ENCODE measurements at regions not wholly inside any gene's neighbourhood (a gene's known extent, or its start where the extent isn't known, plus 50 kb on each side); places are given as distances from the start of the nearest gene placed in this dataset.

GRCh38 chr12:4176168-4176567, 97.4 kb upstream of the CCND2 start:
- TF ChIP-seq POLR2A (IDR thresholded peaks at IDR 0.05; ENCODE audit: borderline replicate concordance, extremely low read depth, insufficient read depth, insufficient read length) (no peak), POLR2AphosphoS5 (IDR thresholded peaks at IDR 0.05; ENCODE audit: low read depth, low read length) (no peak), EZH2 (IDR thresholded peaks at IDR 0.05) (no peak)
- TF ChIP-seq, protein P1, sequence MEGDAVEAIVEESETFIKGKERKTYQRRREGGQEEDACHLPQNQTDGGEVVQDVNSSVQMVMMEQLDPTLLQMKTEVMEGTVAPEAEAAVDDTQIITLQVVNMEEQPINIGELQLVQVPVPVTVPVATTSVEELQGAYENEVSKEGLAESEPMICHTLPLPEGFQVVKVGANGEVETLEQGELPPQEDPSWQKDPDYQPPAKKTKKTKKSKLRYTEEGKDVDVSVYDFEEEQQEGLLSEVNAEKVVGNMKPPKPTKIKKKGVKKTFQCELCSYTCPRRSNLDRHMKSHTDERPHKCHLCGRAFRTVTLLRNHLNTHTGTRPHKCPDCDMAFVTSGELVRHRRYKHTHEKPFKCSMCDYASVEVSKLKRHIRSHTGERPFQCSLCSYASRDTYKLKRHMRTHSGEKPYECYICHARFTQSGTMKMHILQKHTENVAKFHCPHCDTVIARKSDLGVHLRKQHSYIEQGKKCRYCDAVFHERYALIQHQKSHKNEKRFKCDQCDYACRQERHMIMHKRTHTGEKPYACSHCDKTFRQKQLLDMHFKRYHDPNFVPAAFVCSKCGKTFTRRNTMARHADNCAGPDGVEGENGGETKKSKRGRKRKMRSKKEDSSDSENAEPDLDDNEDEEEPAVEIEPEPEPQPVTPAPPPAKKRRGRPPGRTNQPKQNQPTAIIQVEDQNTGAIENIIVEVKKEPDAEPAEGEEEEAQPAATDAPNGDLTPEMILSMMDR (IDR thresholded peaks at IDR 0.05 in 2 of 3, conservative IDR thresholded peaks at IDR 0.05 in 1 of 3; ENCODE audit: borderline replicate concordance in 1 of 3, insufficient read depth in 1 of 3, low read depth in 2 of 3, low read length in 2 of 3) = no peak

All from HCT116 (cell line).